Urinary bladder (tissue), 3 donors: ENCODE measurements at regions not wholly inside any gene's neighbourhood (a gene's known extent, or its start where the extent isn't known, plus 50 kb on each side); places are given as distances from the start of the nearest gene placed in this dataset.
"Not testable (repeated sequence)": the region's sequence is repeated elsewhere in the genome, so short reads cannot be mapped to it uniquely, and the experiment has no call there.

Source experiments
- DNase-seq: peaks from one replicate; pipeline ENCODE4 v3.0.0-alpha.2; 2015; ENCODE audit errors: extremely low spot score
- H3K27ac ChIP-seq: one replicate; pipeline ENCODE4 v1.5.1; 2013; ENCODE audit warnings: low read depth, mild to moderate bottlenecking, moderate library complexity
- H3K36me3 ChIP-seq: one replicate; pipeline ENCODE4 v1.6.1; 2013; ENCODE audit warnings: mild to moderate bottlenecking, moderate library complexity; ENCODE audit not compliant: insufficient read depth
- H3K4me1 ChIP-seq: one replicate; pipeline ENCODE4 v1.6.1; 2013; ENCODE audit warnings: mild to moderate bottlenecking, moderate library complexity; ENCODE audit not compliant: insufficient read depth
- H3K4me3 ChIP-seq: one replicate; pipeline ENCODE4 v1.5.1; 2013; ENCODE audit warnings: low read depth, low read length
- WGBS: extraction: QIAGEN DNeasy Blood & Tissue Kit; methylation state at CpG from one replicate; pipeline ENCODE4 v1.1.7; 2013; 5-methylcytosine and 5-hydroxymethylcytosine counted together
- donor health status: healthy with polysubstance abuse.
- donor health status: healthy.

GRCh38 chr2:87518066-87518465 lies 229.8 kb upstream of the PLGLB2 start:
- H3K27ac ChIP-seq, DNase-seq, H3K4me1 ChIP-seq, H3K36me3 ChIP-seq, H3K4me3 ChIP-seq: not testable (repeated sequence)
- WGBS: 89% methylated on average over 7 of the region's 7 CpGs

DNA sequence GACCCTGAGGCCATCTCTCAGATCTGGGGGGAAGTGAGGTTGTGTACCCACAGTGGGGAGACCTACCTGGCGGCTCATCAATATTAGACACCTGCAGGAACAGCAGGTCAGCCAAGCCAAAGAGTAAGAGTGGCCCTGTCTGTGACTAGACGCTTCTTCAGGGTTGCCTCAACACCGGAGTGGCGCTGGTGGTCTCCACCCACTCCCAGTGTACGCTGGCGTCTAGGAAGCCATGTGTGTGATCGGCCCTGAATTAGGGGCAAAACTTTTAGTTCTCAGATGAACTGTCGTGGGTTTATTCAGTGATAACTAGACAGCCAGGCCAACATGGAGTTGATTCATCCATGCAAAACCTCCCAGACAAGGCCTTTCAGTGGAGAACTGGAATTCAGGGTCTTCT lies 229.3 kb upstream of the PLGLB2 start:
- WGBS: 95% methylated on average over 8 of the region's 8 CpGs
- H3K27ac ChIP-seq, H3K4me1 ChIP-seq: not testable (repeated sequence)

GRCh38 chr2:87519158-87520011 lies 228.5 kb upstream of the PLGLB2 start:
- 82% methylated on average over 5 of the region's 8 CpGs for WGBS
- not testable (repeated sequence) for H3K36me3 ChIP-seq, H3K4me3 ChIP-seq, H3K27ac ChIP-seq, H3K4me1 ChIP-seq, DNase-seq

More for the DNA sequence above, 229.3 kb upstream of the PLGLB2 start:
- DNase-seq, H3K36me3 ChIP-seq, H3K4me3 ChIP-seq: not testable (repeated sequence)

GRCh38 chr2:87521057-87521456 lies 226.8 kb upstream of the PLGLB2 start:
- DNase-seq, H3K27ac ChIP-seq, H3K36me3 ChIP-seq, H3K4me3 ChIP-seq, H3K4me1 ChIP-seq: not testable (repeated sequence)
- WGBS: 90% methylated on average over 9 of the region's 10 CpGs

DNA sequence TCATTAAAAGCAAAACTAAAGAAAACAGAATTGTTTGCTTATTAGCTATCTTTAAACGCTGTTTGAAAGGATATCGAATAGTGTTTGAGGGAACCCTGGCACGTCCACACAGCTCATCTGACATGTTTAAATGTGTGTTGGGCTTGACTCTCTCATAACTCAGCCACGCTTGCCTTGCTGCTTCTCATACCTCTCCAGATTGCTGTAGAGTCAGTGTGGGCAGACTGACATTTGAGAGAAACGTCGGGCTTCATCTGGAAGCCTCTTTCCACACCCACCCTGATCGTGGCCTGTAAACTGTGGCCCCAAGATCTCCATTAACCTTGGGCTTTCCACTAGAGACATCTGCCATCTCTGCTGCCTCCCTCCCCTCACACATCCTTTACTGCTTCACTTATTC lies 226.4 kb upstream of the PLGLB2 start:
- WGBS: 77% methylated on average over 7 of the region's 7 CpGs
- not testable (repeated sequence) for H3K36me3 ChIP-seq, H3K4me1 ChIP-seq, H3K4me3 ChIP-seq, H3K27ac ChIP-seq, DNase-seq

GRCh38 chr2:87524619-87525188 lies 223.2 kb upstream of the PLGLB2 start:
- not testable (repeated sequence) for DNase-seq, H3K36me3 ChIP-seq, H3K4me3 ChIP-seq, H3K4me1 ChIP-seq, H3K27ac ChIP-seq
- WGBS: 91% methylated on average over 5 of the region's 5 CpGs

- not testable (repeated sequence) for H3K27ac ChIP-seq, H3K4me1 ChIP-seq, H3K36me3 ChIP-seq, DNase-seq, H3K4me3 ChIP-seq
- WGBS: 90% methylated on average over 4 of the region's 5 CpGs
These were observed 222.3 kb upstream of the PLGLB2 start for GRCh38 chr2:87525497-87525991.

DNA sequence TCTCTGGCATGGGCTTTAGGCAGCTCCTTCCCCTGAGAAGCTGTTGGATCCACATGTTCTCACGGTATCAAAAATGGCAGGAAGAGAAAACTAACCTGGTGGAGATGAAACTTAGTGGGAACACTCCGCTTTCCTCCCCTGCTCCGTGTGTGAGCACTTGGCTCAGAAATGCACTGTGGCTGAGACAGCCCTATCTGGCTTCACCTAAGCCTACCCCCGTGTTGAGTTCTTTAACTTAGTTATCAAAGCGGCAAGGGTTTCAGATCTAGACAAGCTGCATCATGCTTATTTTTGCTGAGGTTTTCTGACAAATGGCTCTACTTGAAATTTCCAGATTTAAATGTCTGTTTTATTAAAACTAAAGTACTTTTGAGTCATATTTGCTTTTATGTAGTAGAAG lies 221.6 kb upstream of the PLGLB2 start:
- H3K4me1 ChIP-seq, H3K4me3 ChIP-seq, H3K36me3 ChIP-seq, DNase-seq, H3K27ac ChIP-seq: not testable (repeated sequence)
- 95% methylated on average over 2 of the region's 5 CpGs for WGBS

DNA sequence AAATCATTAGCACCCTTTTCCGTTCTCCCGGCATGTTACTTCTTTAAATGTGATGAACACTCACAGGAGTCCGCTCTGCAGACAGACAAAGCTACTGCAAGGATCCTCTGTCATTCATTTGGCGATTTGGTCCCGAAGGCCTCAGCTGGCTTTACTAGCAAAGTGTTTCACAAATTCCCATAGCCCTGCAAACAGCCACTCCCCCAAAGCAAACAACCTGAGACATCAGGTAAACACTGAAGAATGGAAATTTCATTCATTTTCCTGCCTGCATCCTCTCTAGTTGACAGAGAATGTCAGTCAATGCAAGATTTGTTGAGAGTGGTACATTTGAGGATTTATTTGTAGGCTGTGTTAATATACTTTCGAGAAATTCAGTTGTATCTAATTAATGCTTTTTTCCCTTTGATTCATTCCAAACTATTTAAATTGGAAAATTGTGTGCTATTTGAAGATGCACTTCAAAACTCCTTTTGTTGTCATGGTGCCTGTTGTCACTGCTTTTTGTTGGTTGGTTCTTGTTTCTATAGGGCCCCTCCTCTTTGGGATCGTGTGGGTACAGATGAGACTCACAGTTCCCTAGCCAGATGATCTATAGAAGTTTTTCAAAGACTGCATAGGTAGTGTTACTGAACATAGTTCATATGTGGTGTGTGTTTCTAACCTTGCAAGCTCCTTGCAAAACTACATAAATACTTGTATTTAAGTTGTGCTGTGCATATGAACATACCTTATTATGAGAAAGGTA lies 215.7 kb upstream of the PLGLB2 start:
- DNase-seq: not testable (repeated sequence)

GRCh38 chr2:87533390-87534272 lies 214.3 kb upstream of the PLGLB2 start:
- not testable (repeated sequence) for DNase-seq, H3K36me3 ChIP-seq, H3K4me1 ChIP-seq, H3K27ac ChIP-seq, H3K4me3 ChIP-seq
- WGBS: 45% methylated on average over 7 of the region's 9 CpGs

More for the DNA sequence above, 215.7 kb upstream of the PLGLB2 start:
- H3K36me3 ChIP-seq, H3K4me1 ChIP-seq, H3K27ac ChIP-seq, H3K4me3 ChIP-seq: not testable (repeated sequence)
- 62% methylated on average over 4 of the region's 7 CpGs for WGBS

GRCh38 chr2:87534273-87534889 lies 213.5 kb upstream of the PLGLB2 start:
- not testable (repeated sequence) for H3K27ac ChIP-seq, DNase-seq, H3K4me3 ChIP-seq, H3K4me1 ChIP-seq, H3K36me3 ChIP-seq
- 55% methylated on average over 4 of the region's 14 CpGs for WGBS

- H3K4me1 ChIP-seq, H3K27ac ChIP-seq, H3K4me3 ChIP-seq, H3K36me3 ChIP-seq, DNase-seq: not testable (repeated sequence)
- 71% methylated on average over 5 of the region's 5 CpGs for WGBS
These were observed 211.5 kb upstream of the PLGLB2 start for GRCh38 chr2:87536427-87536826.

- WGBS: 79% methylated on average over 8 of the region's 8 CpGs
- H3K36me3 ChIP-seq: not testable (repeated sequence)
These were observed 210.6 kb upstream of the PLGLB2 start for GRCh38 chr2:87537251-87537671.

More at GRCh38 chr2:87537251-87537671, 210.6 kb upstream of the PLGLB2 start:
- not testable (repeated sequence) for DNase-seq, H3K4me3 ChIP-seq, H3K4me1 ChIP-seq, H3K27ac ChIP-seq
